ENCODE measurements at regions not wholly inside any gene's neighbourhood (a gene's known extent, or its start where the extent isn't known, plus 50 kb on each side); places are given as distances from the start of the nearest gene placed in this dataset.

DNA sequence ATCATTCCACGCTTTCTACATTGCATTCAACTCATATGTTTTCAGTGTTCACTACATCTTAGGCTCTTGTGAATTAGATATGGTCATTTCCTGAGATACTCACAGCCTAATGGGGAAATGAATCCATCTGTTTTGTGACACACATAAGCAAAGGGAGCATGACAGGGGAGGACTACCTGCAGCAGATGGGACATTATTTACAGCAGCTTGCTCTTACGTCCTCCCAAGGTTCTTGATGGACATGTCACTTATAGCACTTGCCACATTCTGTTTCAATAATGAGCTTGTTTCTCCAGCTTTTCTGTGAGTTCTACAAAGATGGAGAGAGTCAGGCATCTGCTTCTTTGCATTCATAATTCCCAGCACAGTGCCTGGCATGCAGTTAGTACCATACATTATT, 1509.6 kb upstream of the TMEM132C start:
- H3K27ac ChIP-seq: no peak overlapping the region
- H3K4me3 ChIP-seq: no peak overlapping the region
- no peak for TF ChIP-seq POLR2A (IDR thresholded peaks at IDR 0.05)
- TF ChIP-seq, protein P1, sequence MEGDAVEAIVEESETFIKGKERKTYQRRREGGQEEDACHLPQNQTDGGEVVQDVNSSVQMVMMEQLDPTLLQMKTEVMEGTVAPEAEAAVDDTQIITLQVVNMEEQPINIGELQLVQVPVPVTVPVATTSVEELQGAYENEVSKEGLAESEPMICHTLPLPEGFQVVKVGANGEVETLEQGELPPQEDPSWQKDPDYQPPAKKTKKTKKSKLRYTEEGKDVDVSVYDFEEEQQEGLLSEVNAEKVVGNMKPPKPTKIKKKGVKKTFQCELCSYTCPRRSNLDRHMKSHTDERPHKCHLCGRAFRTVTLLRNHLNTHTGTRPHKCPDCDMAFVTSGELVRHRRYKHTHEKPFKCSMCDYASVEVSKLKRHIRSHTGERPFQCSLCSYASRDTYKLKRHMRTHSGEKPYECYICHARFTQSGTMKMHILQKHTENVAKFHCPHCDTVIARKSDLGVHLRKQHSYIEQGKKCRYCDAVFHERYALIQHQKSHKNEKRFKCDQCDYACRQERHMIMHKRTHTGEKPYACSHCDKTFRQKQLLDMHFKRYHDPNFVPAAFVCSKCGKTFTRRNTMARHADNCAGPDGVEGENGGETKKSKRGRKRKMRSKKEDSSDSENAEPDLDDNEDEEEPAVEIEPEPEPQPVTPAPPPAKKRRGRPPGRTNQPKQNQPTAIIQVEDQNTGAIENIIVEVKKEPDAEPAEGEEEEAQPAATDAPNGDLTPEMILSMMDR (IDR thresholded peaks at IDR 0.05 in 4 of 5, conservative IDR thresholded peaks at IDR 0.05 in 1 of 5): no peak
- no peaks in the 10 kb centered on the region for H3K36me3 ChIP-seq
- in situ Hi-C loops (cut with MboI; ENCODE audit: low sequenced_read_pairs in 4 of 4): no loop called here
- no peaks in the 10 kb centered on the region for H3K27me3 ChIP-seq
- DNase-seq (no peak), ATAC-seq (no peak)
- no peaks in the 10 kb centered on the region for H3K9me3 ChIP-seq
- no peaks in the 10 kb centered on the region for H3K4me1 ChIP-seq
- intact Hi-C loops (cut with DNase I; ENCODE audit: low total_unique reads): loop anchor here (5.0 kb wide), 1 partner anchor 840 kb away; no protein-coding TSS in a partner anchor

DNA sequence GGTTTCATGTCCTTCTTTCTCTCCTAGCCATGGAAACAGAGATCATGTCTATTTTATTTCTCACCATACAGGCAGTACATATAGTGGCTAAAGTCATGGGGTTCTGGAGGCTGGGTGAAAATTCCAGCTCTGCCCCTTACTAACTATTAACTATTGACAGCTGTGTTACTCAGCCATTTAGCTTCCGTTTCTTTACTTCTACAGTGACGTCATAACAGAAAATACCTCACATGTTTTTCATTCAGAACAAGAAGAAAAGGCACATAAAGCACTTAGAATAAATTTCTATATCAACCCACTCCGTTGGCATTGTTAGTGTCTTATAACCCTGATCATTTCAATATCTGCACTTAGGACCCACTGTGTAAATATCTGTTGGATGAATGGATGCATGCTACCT, 1506.9 kb upstream of the TMEM132C start:
- H3K4me3 ChIP-seq: no peak overlapping the region
- H3K9me3 ChIP-seq: no peaks in the 10 kb centered on the region
- H3K4me1 ChIP-seq: no peaks in the 10 kb centered on the region
- DNase-seq: no peak
- ATAC-seq: no peak
- H3K27me3 ChIP-seq: no peaks in the 10 kb centered on the region
- H3K27ac ChIP-seq: no peak overlapping the region
- intact Hi-C loops (cut with DNase I; ENCODE audit: low total_unique reads): no loop called here
- no peaks in the 10 kb centered on the region for H3K36me3 ChIP-seq
- in situ Hi-C loops (cut with MboI; ENCODE audit: low sequenced_read_pairs in 4 of 4): no loop called here
- no peak for TF ChIP-seq POLR2A (IDR thresholded peaks at IDR 0.05)
- TF ChIP-seq, protein P1 (IDR thresholded peaks at IDR 0.05 in 4 of 5, conservative IDR thresholded peaks at IDR 0.05 in 1 of 5): no peak

DNA sequence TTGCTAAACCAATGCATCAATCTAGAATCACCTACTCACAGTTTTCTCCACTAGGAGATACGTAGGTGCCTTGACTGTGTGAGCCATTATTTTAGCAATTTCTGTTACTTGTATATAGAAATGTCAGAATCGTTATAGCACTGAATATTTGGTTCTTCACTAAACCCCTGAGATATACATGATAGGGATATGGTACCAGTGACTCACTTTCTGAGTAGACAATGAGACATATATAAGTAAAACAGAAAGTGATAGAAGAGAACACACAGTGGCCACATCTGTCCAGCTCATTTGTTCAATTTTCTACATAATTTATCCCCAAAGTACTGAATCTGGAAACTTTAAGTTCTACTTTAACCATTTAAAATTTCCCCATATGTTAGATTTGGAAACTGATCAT, 1505.5 kb upstream of the TMEM132C start:
- Histone ChIP-seq H3K27ac (no peak overlapping the region), H3K27me3 (no peaks in the 10 kb centered on the region), H3K4me1 (no peaks in the 10 kb centered on the region), H3K36me3 (no peaks in the 10 kb centered on the region), H3K9me3 (no peaks in the 10 kb centered on the region), H3K4me3 (no peak overlapping the region)
- intact Hi-C loops (cut with DNase I; ENCODE audit: low total_unique reads): no loop called here
- DNase-seq (no peak), ATAC-seq (no peak)
- TF ChIP-seq, protein P1 (IDR thresholded peaks at IDR 0.05 in 4 of 5, conservative IDR thresholded peaks at IDR 0.05 in 1 of 5): no peak
- in situ Hi-C loops (cut with MboI; ENCODE audit: low sequenced_read_pairs in 4 of 4): no loop called here

DNA sequence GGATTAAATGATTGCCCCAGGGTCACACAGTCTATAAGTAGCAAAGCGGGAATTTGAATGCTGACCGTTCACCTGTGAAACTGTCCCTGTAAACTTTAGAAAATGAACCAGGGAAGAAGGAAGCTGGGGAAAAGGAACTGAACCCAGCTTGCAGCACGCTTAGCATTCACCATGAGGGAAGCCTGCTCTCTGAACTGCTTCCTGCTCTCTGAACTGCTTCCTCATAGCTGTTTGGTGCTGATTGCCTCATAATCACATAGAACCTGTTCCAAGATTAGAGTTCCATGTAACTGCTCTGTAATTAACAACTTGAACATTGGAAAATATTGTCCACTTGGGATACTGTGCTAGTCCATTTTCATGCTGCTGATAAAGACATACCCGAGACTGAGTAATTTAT, 1504.8 kb upstream of the TMEM132C start:
- Histone ChIP-seq H3K9me3 (no peaks in the 10 kb centered on the region), H3K4me1 (no peaks in the 10 kb centered on the region), H3K36me3 (no peaks in the 10 kb centered on the region), H3K27ac (no peak overlapping the region), H3K27me3 (no peaks in the 10 kb centered on the region), H3K4me3 (no peak overlapping the region)
- in situ Hi-C loops (cut with MboI; ENCODE audit: low sequenced_read_pairs in 4 of 4): no loop called here
- DNase-seq: no peak
- intact Hi-C loops (cut with DNase I; ENCODE audit: low total_unique reads): no loop called here
- ATAC-seq: no peak
- no peak for TF ChIP-seq POLR2A (IDR thresholded peaks at IDR 0.05)
- TF ChIP-seq, protein P1 (IDR thresholded peaks at IDR 0.05 in 4 of 5, conservative IDR thresholded peaks at IDR 0.05 in 1 of 5): no peak

DNA sequence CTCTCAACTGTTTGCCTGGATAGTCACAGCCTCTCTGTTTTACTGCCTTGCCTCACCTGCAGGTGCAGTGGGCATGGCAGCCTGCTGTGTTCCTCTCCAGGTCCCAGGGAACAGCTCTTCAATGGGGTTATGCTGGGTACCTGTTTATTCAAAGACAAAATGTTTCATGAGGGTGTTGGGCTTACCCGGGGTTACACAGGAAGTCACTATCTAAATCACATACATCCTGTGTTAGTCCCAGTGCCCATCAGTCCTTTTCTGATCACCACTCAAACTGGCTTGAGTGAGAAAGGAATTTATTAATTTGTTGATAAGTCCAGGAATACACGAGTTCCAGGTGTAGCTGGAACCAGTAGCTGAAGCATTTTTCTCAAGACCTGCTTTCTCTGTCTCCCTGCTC, 1503.6 kb upstream of the TMEM132C start:
- in situ Hi-C loops (cut with MboI; ENCODE audit: low sequenced_read_pairs in 4 of 4): no loop called here

More for the DNA sequence above, 1503.6 kb upstream of the TMEM132C start:
- intact Hi-C loops (cut with DNase I; ENCODE audit: low total_unique reads): no loop called here
- H3K27ac ChIP-seq: no peak overlapping the region
- no peaks in the 10 kb centered on the region for H3K36me3 ChIP-seq
- no peak for TF ChIP-seq POLR2A (IDR thresholded peaks at IDR 0.05)
- TF ChIP-seq, protein P1 (IDR thresholded peaks at IDR 0.05 in 4 of 5, conservative IDR thresholded peaks at IDR 0.05 in 1 of 5): no peak
- ATAC-seq (no peak), DNase-seq (no peak)
- H3K4me3 ChIP-seq: no peak overlapping the region
- no peaks in the 10 kb centered on the region for H3K4me1 ChIP-seq
- no peaks in the 10 kb centered on the region for H3K9me3 ChIP-seq
- H3K27me3 ChIP-seq: no peaks in the 10 kb centered on the region

Data from gastrocnemius medialis (tissue), 4 donors.